ENCODE measurements at regions not wholly inside any gene's neighbourhood (a gene's known extent, or its start where the extent isn't known, plus 50 kb on each side); places are given as distances from the start of the nearest gene placed in this dataset.

DNA sequence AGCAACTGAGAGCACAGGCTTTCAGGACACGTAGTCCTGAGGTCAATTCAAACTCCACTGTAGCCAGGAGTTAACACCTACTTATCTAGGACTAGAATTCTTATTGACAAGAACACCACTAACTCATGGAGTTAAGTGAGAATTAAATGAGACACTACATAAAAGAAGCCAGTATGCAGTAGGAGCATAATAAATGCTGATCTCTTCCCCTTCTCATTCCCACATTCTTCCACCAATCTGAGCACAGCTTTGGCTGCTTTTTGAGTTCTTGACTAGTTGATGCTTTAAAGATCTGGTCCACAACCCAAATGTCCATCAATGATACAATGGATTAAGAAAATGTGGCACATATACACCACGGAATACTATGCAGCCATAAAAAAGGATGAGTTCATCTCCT lies 55.2 kb downstream of the TTC32 start:
- DNase-seq (ENCODE audit: low read depth): no peak

DNA sequence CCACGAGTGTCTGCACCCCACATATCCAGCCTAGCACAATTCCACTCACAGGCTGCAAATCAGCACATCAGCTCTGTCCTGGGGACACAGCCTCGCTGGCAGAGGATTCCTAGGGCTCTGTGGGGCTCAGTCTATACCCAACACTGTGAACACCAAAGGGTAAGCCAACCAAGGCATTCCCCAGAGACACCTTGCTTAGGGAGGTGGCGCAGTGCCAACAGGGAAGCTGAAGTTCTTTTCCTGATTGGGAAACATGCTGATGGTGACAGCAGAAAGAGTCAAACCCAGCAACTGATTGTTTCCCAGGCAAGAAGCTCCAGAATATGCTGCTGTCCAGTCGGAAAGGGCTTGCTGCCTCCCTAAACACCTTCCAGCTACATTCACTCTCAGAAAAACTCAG lies 55.8 kb downstream of the TTC32 start:
- DNase-seq (ENCODE audit: low read depth): no peak

DNA sequence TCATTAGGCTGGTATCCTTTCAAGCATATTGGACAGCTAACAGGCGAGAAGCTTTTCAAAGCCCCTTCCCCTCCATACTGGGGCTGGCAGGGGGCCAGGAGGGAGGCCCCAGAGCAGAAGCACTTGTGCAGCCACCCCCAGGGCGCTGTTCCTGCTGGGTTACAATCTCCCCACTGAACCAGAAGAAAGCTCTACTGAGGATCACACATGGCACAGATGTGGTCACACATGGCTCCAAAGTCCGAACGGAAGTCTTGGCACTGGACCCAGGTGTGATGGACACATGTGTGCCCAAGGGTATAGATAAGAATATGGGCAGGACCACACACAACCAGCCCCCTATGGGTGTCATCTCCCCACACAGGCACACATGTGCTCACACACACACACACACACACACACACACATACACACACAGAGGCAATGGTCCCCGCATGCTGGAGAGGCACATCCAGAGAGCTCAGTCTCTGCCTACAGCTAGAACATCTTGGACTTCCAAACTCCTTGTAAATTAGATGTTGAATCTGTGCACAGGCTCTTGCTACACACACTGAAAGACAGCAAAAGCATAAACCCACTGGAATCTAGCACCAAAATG lies 56.4 kb downstream of the TTC32 start:
- DNase-seq (ENCODE audit: low read depth): no peak

DNA sequence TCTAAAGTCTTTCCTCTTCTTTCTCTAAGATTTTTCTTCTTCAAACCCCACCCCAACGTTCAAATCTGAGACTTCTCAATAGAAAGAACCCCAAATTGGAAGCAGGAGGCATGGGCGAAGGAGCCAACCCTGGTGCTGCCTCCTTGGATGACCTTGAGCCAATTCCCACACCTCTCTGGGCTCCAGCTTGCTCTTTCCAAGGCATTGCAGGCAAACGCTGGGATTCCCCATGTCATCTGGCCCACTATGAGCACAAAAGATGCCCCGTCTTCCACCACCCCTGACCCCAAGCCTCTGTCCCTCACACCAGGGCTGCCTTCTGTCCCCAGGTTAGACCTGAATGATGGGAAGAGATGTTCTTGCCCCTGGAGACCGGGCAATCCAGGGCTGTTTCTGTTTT lies 57.0 kb downstream of the TTC32 start:
- no peak for DNase-seq (ENCODE audit: low read depth)

DNA sequence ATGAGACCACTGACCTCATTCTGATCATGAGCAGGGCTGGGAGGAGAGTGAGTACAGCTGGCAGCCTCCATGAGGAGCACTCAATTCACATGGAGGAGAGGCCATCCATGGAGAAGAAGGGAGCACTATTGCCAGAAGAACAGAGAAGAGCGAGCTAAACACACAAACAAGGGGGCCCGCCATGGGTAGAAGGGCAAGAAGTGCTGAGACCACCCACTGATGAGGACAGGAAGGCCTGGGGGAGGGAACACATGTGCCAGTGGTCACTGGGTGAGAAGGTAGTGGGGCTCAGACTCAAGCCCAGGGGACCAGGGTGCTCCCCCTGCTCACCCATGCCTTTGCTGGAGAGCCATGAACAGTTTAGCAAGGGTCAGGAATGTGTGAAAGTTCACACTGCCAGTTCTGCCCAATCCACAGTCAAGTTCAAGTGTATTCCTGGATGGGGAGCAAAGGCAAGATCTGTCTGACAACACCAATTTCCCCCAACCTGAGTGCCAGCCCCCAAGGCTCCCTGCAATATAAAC lies 57.7 kb downstream of the TTC32 start:
- DNase-seq (ENCODE audit: low read depth): no peak

DNA sequence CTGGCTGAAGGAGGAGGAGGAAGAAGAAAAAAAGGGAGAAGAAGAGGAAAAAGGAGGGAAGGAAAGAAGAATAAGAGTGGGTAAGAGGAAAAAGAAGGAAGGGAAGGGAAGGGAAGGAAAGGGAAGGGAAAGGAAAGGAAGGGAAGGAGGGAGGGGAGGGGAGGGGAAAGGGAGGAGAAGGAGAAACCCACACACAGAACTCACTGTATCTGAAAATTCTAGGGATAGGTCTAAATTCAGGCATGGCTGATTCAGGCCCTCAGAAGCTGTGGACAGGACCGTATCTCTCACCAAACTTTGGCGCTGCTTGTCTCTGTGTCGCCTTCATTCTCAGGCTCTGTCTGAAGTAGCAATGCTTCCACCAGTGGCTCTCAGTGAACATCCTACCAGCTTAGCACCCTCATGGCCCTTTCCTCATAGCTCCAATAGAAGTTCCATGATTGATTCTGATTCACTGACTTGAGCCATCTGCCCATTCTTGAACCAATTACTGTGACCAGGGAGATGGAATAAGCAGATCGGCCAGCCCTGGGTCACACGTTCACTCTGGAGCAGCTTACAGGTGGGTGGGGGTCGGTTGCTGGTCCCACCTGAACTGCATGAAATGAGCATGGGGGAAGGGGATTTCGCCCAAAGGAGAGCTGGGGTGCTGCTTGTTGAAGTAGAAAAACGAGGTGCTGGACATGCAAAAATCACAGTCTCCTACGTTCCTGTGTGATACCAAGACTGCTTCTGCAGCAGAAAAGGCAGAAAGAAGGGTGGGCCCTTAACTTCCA lies 59.7 kb downstream of the TTC32 start:
- DNase-seq (ENCODE audit: low read depth): no peak

DNA sequence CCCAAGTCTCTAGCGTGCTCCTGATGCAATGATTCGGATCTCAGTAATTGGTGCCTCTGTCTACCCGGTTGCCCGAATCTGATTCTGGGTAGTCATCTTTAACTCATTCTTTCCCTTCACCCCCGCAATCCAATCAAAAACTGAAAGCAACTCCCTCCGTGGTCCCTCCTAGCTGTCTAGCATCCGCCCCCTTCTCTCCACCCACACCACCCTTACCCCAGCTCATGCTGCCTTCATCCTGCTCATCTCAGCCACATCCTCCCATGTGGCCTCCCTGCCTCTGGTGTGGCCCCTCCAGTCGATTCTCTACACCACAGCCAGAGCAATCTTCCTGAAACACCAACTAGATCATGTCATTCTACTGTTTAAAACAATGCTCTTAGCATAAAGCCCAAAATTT lies 62.3 kb downstream of the TTC32 start:
- no peak for DNase-seq (ENCODE audit: low read depth)

DNA sequence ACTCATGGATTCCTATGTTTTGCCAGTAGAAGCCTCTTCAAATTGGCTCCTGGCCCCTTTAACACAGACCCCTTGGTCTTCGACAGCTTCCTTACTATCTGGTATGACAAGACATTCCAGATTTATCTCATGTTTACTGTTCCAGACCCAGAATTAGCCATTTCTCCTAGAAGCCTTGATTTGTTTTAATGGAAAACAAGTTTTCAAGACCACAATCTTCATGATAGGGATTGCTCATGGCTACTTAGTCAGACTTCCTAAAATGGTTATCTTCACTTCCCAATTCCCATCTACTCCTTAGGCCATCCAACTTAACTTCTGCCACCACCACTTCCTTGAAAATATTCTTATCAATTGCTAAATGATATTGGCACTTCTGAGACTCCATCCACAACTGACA lies 63.2 kb downstream of the TTC32 start:
- DNase-seq (ENCODE audit: low read depth): peak; percentile 69

DNA sequence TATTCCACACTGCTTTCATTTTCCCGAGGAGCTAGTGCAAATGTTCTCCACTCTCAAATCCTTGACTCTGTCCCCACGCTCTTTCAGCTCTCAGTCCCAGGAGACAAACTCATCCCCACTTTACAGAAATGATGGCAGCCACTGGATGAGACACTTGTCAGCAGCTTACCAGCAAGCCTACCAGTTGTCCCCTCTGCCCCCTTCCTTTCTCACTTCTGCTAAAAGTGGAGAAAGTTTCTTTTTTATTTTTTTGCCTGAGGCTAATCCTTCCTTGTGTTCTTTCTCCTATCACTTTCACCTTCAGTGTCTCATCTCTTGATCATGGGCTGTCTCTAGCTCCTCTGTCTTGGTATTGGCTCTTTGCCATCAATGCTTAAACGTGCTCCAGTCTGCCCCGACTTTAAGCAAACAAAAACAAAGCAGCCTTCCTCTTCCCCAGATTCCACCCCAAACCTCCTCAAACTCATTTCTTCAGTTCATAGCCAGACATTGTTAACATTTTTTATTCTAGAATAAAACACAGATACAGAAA lies 64.5 kb downstream of the TTC32 start:
- DNase-seq (ENCODE audit: low read depth): peak; percentile 44

DNA sequence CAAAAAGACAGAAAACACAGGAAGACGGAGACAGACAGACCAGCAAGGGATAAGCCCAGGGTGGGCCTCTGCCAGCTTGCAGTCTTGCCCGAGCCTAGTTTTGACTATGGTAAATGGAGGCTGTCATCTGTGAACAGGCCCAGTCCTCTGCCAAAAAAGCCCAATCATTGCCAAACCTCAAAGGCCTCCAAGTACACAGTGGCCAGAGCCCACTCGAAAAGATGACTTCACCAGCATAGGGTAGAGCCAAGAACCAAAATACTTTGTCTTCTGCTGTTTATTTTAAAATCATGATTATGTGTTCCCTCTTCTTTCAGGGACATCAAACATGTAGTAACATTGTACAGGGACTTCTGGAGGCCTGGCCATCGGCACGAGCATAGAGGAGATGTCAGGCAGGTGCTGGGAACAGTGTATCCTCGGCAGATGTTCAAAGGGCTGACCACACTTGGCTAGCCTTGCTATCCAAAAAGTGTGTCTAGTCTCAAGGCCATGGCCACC lies 66.0 kb downstream of the TTC32 start:
- no peak for DNase-seq (ENCODE audit: low read depth)

DNA sequence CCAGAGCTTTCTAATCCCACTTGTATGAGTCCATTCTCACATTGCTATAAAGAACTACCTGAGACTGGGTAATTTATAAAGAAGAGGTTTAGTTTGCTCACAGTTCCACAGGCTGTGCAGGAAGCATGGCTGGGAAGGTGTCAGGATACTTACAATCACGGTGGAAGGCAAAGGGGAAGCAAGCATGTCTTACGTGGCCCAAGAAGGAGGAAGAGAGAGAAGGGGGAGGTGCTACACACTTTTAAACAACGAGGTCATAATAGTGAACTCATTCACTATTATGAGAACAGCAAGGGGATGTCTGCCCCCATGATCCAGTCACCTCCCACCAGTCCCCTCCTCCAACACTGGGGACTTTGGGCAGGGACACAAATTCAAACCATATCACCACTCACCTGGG lies 67.8 kb downstream of the TTC32 start:
- DNase-seq (ENCODE audit: low read depth): no peak

DNA sequence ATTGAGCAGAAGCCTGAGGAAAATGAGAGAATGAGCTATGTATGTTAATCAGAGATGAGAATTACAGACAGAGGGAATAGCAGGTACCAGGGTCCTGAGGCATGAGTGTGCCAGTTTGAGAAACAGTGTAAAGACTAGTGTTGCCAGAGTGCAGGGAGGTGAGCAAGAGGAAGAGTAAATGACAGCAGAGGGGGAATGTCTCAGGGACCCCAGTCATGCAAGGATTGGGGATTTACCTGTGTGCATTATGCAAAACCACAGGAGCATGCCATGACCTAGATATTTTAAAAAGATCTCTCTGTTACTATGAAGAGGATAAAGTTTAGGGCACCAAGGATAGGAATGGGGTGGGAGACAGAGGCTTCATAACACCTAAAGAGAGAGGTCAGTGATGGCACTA lies 72.1 kb downstream of the TTC32 start:
- DNase-seq (ENCODE audit: low read depth): no peak

DNA sequence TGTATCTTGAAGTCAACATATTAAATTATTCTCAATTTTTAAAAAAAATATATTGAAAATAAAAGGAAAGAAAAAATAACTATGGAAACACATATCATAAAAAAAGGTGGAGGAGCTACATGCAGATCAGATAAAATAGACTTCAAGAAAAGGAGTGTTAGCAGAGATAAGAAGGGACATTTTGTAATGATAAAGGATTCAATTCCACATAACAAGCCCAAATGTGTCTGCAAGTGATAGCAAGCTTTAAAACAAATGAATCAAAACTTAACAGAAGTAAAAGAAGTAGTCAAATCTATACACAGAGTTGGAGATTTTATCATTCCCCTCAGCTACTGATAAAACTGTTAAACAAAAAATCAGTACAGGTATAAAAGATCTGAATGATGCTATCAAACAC lies 74.9 kb downstream of the TTC32 start:
- DNase-seq (ENCODE audit: low read depth): no peak

DNA sequence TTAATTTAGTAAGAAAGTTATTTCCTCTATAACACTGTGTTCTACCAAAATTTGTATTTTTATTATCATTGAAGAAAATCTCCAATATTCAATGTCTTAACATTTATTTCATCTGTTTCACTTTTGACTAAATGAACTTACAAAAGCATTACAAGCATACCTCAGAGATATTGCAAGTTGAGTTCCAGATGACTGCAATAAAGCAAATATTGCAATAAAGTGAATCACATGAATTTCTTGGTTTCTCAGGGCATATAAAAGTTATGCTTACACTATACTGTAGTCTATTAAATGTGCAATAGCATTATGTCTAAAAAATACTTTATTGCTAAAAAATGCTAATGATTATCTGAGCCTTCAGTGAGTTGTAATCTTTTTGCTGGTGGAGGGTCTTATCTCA lies 78.3 kb downstream of the TTC32 start:
- DNase-seq (ENCODE audit: low read depth): peak; percentile 64

DNA sequence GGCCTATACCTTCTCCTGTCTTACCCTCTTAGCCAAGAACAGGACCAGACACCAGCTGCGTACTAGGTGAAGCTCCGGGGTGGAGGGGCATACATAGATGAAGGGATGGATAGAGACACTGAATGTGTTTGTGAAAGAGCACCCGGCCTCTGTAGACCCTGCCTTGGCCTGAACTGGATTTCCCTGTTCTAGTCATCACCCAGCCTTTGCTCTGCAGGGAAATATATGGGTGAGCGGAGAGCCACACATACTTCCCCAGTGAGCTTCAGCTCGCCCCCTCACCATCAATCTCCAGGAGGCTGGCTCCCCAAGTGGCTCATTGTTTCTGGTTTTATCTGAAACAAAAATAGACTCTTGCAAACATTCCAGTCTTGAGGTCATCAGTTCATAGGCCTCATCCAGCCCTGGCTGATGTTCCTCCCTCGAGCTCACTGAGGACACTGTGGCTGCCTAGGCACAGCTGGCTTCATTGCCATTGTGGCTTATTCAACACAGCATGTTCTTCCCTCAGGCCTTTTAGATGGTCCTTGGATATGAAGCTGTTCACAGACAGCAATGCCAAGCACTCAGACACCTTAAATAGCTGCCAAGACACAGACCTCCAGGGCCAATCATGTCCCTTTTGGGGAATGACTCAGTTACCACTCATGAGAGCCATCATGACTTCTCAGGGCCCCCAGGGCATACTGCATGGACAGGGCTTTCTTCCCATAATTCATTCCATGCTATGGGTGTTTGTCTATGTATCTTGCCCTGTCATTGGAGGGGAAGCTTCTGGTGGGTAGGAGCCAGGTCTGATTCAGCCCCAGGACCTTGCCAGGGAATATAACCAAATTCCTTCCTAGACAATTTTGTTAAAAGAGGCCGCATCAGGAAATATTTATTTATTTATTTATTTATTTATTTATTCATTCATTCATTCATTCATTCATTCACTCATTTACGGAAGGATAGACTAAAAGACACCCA lies 82.4 kb downstream of the TTC32 start:
- peak; percentile 100 for DNase-seq (ENCODE audit: low read depth)

DNA sequence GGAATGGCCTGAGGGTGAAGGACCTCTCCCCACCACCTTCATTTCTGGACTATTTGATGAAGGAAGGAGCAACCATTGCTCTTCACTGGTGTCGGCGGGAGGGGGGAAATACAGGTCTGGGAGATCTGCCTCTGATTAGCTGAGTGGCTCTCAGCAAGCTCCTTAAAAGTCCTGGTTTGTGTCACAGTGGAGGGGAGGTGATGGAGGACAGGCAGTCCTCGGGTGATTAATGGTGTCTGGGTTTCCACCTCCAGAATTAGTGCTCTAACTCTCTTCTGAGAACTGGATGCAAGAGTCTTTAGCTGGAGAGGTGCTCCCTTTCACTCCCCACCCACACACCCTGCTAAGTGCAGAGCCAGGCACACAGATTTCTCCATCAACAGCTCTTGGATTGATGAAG lies 83.2 kb downstream of the TTC32 start:
- DNase-seq (ENCODE audit: low read depth): no peak

DNA sequence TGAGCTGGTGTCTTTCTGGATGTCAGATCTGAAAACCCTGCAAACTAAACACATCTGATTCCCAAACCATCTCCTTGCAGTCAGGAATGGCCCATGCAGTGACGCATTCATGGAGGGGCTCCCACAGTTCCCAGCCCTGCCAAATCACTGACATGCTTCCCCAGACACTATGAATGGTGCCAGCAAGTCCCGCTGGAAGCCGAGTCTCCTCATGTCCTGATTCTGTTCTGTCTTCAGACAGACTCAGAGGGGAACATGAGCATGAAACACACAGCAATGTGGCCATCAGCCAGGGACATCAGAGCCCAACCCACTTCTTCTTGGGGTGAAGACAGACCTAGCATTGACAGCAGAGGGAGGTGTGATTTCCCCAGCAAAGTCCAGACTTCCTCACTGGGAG lies 83.7 kb downstream of the TTC32 start:
- DNase-seq (ENCODE audit: low read depth): no peak

DNA sequence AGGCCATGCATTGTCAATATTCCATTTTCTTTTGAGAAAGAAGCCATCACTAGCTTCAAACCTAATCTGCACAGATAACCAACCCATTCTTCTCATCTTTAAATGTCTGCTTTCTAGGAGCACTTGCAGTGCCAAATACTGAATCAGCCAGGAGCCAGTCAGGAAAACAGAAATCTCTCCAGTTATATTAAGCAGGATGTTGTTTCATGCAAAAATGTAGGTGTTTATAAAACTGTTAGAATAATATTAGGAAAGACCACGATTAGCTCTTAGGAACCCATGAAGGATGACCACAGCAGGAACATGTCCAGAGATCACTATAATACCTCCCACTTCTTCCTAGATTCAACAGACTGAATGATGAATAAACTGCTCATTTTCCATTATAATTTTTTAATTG lies 86.0 kb downstream of the TTC32 start:
- no peak for DNase-seq (ENCODE audit: low read depth)

DNA sequence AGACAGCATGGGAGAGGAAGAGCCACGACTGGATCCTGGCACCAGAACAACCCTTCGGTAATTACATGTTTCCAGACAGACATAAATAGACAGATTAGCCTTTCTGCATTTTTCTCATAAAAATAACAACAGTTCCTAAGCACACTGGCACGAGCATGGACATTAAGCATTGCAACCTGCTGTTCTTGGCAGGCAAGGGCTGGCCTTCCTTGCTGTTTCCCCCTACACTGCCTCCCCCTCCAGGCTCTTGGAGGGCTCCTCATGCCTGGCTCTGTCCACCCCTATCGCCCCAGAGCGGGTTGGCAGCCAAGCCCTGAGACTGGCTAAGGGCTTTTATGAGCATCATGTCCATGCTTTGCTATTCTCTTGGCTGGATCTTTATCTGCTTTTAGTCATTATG lies 89.6 kb downstream of the TTC32 start:
- DNase-seq (ENCODE audit: low read depth): peak; percentile 89

DNA sequence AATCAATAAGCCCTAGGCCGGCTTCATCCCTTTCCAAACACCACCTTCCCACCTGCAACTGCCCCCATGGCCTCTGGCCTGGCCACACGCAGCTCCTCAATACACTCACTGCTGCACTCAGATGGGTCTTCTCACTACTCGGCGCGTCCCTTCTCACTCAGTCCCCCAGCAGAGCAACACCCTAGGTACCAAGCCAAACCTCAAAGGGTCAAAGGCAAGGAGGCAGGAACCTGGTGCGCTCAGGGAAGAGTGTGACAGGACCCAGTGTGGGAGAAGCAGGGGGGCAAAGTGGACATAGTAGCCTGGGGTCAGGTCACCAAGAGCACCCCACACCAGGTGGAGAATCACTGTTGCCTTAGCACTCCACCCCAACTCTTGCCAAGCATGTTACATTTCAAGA lies 90.6 kb downstream of the TTC32 start:
- no peak for DNase-seq (ENCODE audit: low read depth)

DNA sequence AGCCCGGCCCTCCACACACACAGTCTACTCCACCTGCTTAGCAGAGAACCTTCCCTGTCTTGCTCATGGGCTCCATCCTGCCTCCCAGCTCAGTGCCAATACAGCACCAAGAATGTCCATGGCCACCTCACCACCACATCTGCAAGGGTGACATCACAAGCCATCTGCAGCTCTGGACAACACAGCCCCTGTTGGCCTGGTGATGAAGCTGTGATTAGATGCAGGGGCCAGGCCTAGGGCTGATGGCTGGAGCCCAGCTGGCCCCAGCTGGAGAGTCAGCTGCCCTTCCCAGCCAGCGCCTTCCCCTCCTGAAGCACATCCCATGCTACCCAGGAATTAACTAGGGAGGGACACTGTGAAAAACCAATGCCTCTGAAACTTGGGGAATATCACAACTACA lies 91.1 kb downstream of the TTC32 start:
- DNase-seq (ENCODE audit: low read depth): peak; percentile 32

DNA sequence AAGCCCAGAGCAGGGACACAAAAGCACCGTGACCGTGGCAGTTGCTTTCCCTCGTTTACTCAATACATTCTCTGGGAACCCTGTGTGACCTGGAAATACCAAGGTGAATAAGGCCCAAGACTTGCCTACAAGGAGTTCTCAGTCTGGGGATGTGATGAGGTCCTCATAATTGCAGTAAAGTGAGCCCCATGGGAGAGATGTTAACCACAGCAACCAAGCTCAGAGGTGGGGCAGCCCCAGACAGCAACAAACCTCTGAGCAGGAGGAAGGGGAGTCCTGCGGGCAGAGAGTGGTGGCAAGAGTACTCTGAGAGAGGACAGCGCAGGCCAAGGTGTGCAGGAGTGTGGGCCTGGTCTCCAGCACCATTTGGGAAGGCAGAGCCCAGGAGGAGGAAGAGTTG lies 91.6 kb downstream of the TTC32 start:
- DNase-seq (ENCODE audit: low read depth): no peak

Data from EH (cell line).